GM12878 (cell line): ENCODE measurements at regions not wholly inside any gene's neighbourhood (a gene's known extent, or its start where the extent isn't known, plus 50 kb on each side); places are given as distances from the start of the nearest gene placed in this dataset.

Source experiments
- ATAC-seq: fragments of 200-7000 bp; cut with Tn5 transposase; 3 replicates; pipeline ENCODE4 v1.9.1; 2020; ENCODE audit warnings: mild to moderate bottlenecking, moderate library complexity
- BruUV-seq: library from RNA; stranded (reverse); fragments of 400-500 nt; replicated peaks from 2 replicates; lab custom pipeline; 2021; lab: Mats Ljungman, UMichigan
- CTCF ChIA-PET: fragments of 300-600 bp; sonication (Branson Sonifier 250); formaldehyde crosslinking; extraction: SDS; loops from one replicate; lab custom pipeline; 2021; ENCODE audit warnings: inconsistent platforms; lab: Yijun Ruan, JAX
- POLR2A ChIA-PET: fragments of 350-600 bp; formaldehyde crosslinking; extraction: SDS; loops from one replicate; lab custom pipeline; 2021; ENCODE audit warnings: inconsistent platforms; lab: Charles Lee
- RAD21 ChIA-PET: fragments of 300-600 bp; sonication (Branson Sonifier 250); formaldehyde crosslinking; loops from one replicate; lab custom pipeline; 2023; ENCODE audit warnings: antibody characterized with exemption; ENCODE audit not compliant: unreplicated experiment; lab: Charles Lee
- SMC1A ChIA-PET: fragments of 300-600 bp; sonication (Branson Sonifier 250); formaldehyde crosslinking; loops from one replicate; lab custom pipeline; 2023; ENCODE audit not compliant: unreplicated experiment, uncharacterized antibody; lab: Charles Lee
- DNase-seq: peaks from one replicate; pipeline ENCODE4 v3.0.0-alpha.2; 2011; ENCODE audit warnings: low read depth, low spot score
- FAIRE-seq: peaks from 3 replicates; lab custom pipeline; 2011; peaks lifted over from hg19 to GRCh38; lab: Jason Lieb, UNC
- H2AFZ ChIP-seq: 2 replicates; pipeline ENCODE4 v1.6.0; 2011; ENCODE audit warnings: low read depth, low read length, control low read depth; ENCODE audit not compliant: control insufficient read depth
- H3K27ac ChIP-seq: 2 replicates; pipeline ENCODE4 v1.5.1; 2011; ENCODE audit warnings: control low read depth; ENCODE audit not compliant: control insufficient read depth, insufficient read depth
- H3K27me3 ChIP-seq, 2 experiments: replicated peaks in 1 of 2; 2 replicates each; pipeline versions ENCODE4 v1.6.0 to v1.6.1; 2011; ENCODE audit warnings: low read length in 1 of 2; ENCODE audit not compliant: control insufficient read depth in 2 of 2, insufficient read depth in 2 of 2
- H3K36me3 ChIP-seq, 2 experiments: 2 replicates each; pipeline ENCODE4 v1.5.1; 2011; ENCODE audit warnings: low read length in 1 of 2; ENCODE audit not compliant: control insufficient read depth in 2 of 2, insufficient read depth in 2 of 2
- H3K4me1 ChIP-seq: 2 replicates; pipeline ENCODE4 v1.6.1; 2011; ENCODE audit warnings: mild to moderate bottlenecking, low read length, moderate library complexity, mixed read lengths; ENCODE audit not compliant: control insufficient read depth, insufficient read depth
- H3K4me2 ChIP-seq: 2 replicates; pipeline ENCODE4 v1.6.0; 2011; ENCODE audit warnings: control low read depth; ENCODE audit not compliant: control insufficient read depth, insufficient read depth
- H3K4me3 ChIP-seq: fragments of 200-600 bp; sonication (generic); 2 replicates; pipeline ENCODE4 v1.5.1; 2016
- H3K79me2 ChIP-seq: 2 replicates; pipeline ENCODE4 v1.6.0; 2011; ENCODE audit warnings: low read length; ENCODE audit not compliant: control insufficient read depth, insufficient read depth
- H3K9ac ChIP-seq: 2 replicates; pipeline ENCODE4 v1.8.0; 2011; ENCODE audit warnings: low read length, control low read depth, mixed read lengths; ENCODE audit not compliant: control insufficient read depth, insufficient read depth
- H3K9me3 ChIP-seq: replicated peaks from 3 replicates; pipeline ENCODE4 v1.5.1; 2011; ENCODE audit warnings: mild to moderate bottlenecking, low read length; ENCODE audit not compliant: control insufficient read depth, insufficient read depth
- H4K20me1 ChIP-seq: 2 replicates; pipeline ENCODE4 v1.6.0; 2011; ENCODE audit not compliant: control insufficient read depth, insufficient read depth
- ATF3 ChIP-seq: IDR thresholded peaks from 2 replicates; pipeline ENCODE4 v1.6.1; 2011; ENCODE audit warnings: low read depth, mild to moderate bottlenecking, low read length, moderate library complexity, borderline replicate concordance; ENCODE audit errors: extremely low read depth
- CBX5 ChIP-seq: sonication (generic); IDR thresholded peaks from 2 replicates; pipeline ENCODE4 v1.6.1; 2016; ENCODE audit warnings: low read depth, moderate library complexity, mild to moderate bottlenecking, inconsistent platforms
- CUX1 ChIP-seq: IDR thresholded peaks from 2 replicates; pipeline ENCODE4 v1.6.1; 2012; ENCODE audit warnings: improper control_type of control experiment, low read depth, low read length; ENCODE audit not compliant: insufficient replicate concordance
- FOS ChIP-seq: IDR thresholded peaks from 3 replicates; pipeline ENCODE4 v1.6.1; 2011; ENCODE audit warnings: borderline replicate concordance; ENCODE audit not compliant: insufficient read length; ENCODE audit errors: extremely low read depth
- MEF2A ChIP-seq: IDR thresholded peaks from 2 replicates; pipeline ENCODE4 v1.6.1; 2011; ENCODE audit warnings: low read depth, mild to moderate bottlenecking, low read length, moderate library complexity; ENCODE audit not compliant: insufficient read depth
- MTA2 ChIP-seq: fragments of 450-650 bp; IDR thresholded peaks from 2 replicates; pipeline ENCODE4 v1.6.1; 2016; ENCODE audit warnings: low read depth, mild to moderate bottlenecking, moderate library complexity
- RCOR1 ChIP-seq: conservative IDR thresholded peaks from 2 replicates; pipeline ENCODE4 v1.6.1; 2012; ENCODE audit warnings: low read depth, low read length, improper control_type of control experiment
- RFX5 ChIP-seq: IDR thresholded peaks from 2 replicates; pipeline ENCODE4 v1.6.1; 2011; ENCODE audit warnings: low read depth, low read length, improper control_type of control experiment
- ZNF384 ChIP-seq: IDR thresholded peaks from 2 replicates; pipeline ENCODE4 v1.6.1; 2012; ENCODE audit warnings: low read depth, mild to moderate bottlenecking, low read length, improper control_type of control experiment, borderline replicate concordance
- WGBS: methylation state at CpG from one replicate; pipeline ENCODE4 v1.1.6; 2016; ENCODE audit warnings: low lambda C conversion rate; ENCODE audit not compliant: insufficient replicate concordance, insufficient coverage; ENCODE audit errors: missing lambda C conversion rate; 5-methylcytosine and 5-hydroxymethylcytosine counted together
- in situ Hi-C: fragments of 300-500 bp; cut with MboI; formaldehyde crosslinking; loops from 9 replicates; pipeline ENCODE4 v1.14.3; 2018; ENCODE audit warnings: mixed read lengths
- intact Hi-C: fragments of 100-400 bp; cut with micrococcal nuclease; formaldehyde crosslinking; loops from one replicate; pipeline ENCODE4 v1.14.2; 2022; ENCODE audit not compliant: unreplicated experiment

GRCh38 chr2:12199491-12200211, 453.2 kb downstream of the LPIN1 start (continued):
- TF ChIP-seq CUX1 = no peak

GRCh38 chr2:12201369-12201768, 454.9 kb downstream of the LPIN1 start:
- FAIRE-seq (no peak), DNase-seq (no peak), ATAC-seq (no peak)
- no peaks in the 10 kb centered on the region for H3K4me1 ChIP-seq
- H3K4me2 ChIP-seq = no peak overlapping the region
- no peak overlapping the region for H2AFZ ChIP-seq
- in situ Hi-C loops (no loop called here), intact Hi-C loops (no loop called here)
- H3K36me3 ChIP-seq = no peaks in the 10 kb centered on the region
- no peak overlapping the region for H3K9ac ChIP-seq
- H3K9me3 ChIP-seq = no peaks in the 10 kb centered on the region; the same call in 2 of the 3 replicates
- no TSS peak for BruUV-seq
- no peaks in the 10 kb centered on the region for H3K27me3 ChIP-seq
- no peak overlapping the region for H3K4me3 ChIP-seq
- CTCF ChIA-PET = no interaction called here
- H3K79me2 ChIP-seq = no peaks in the 10 kb centered on the region
- no peak overlapping the region for H3K27ac ChIP-seq
- POLR2A ChIA-PET = no interaction called here
- RAD21 ChIA-PET = no interaction called here
- 57% methylated on average over 6 of the region's 6 CpGs for WGBS
- SMC1A ChIA-PET = interaction anchor here (0.5 to 1.2 kb wide), 3 partner anchors 16 to 155 kb away, joined by 3 read pairs; no protein-coding TSS in a partner anchor
- no peaks in the 10 kb centered on the region for H4K20me1 ChIP-seq
- no peak for TF ChIP-seq CBX5
- TF ChIP-seq ZNF384 = no peak
- no peak for TF ChIP-seq ATF3
- TF ChIP-seq MTA2 = no peak
- no peak for TF ChIP-seq RFX5
- TF ChIP-seq FOS = no peak
- no peak for TF ChIP-seq CUX1
- TF ChIP-seq RCOR1 = no peak
- TF ChIP-seq MEF2A = no peak
